Activated T-helper 9 cell treated with anti-CD3 and anti-CD28 coated beads, Interleukin-2, amount 50 U/mL, for 16 hours (primary cell): ENCODE measurements at regions not wholly inside any gene's neighbourhood (a gene's known extent, or its start where the extent isn't known, plus 50 kb on each side); places are given as distances from the start of the nearest gene placed in this dataset.
"Not testable (repeated sequence)": the region's sequence is repeated elsewhere in the genome, so short reads cannot be mapped to it uniquely, and the experiment has no call there.

ENCODE experiments used
- DNase-seq: peaks from one replicate; pipeline ENCODE4 v3.0.0-alpha.2; 2020; ENCODE audit warnings: low read depth

DNA sequence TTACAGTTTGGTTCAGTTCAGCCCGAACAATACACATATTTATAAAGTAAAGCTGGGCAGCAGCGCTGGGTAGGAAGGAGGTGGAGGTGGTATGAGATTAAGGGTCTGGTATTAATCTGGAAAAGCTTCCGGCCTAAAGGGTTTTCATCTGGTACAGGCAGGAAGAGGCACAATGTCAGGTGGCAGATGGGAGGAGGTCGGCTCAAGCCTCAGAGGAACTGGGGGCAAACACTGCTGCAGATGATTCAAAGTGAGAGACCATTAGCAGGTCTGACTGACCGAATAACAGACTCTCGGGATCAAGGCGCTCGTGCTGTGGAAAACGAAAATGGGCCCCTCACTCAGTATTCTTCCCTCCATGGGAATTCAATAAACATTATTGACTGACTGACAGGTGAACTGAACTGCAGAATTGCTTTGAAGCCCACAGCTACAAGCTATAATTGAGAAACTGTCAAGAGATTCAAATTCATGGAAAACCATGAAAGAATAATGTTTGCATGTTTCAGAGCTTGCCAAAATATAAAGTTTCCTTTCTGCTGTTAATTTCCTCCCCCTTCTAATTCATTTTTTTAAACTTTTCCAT, 75.3 kb downstream of the TMEM167A start:
- no peak for DNase-seq

DNA sequence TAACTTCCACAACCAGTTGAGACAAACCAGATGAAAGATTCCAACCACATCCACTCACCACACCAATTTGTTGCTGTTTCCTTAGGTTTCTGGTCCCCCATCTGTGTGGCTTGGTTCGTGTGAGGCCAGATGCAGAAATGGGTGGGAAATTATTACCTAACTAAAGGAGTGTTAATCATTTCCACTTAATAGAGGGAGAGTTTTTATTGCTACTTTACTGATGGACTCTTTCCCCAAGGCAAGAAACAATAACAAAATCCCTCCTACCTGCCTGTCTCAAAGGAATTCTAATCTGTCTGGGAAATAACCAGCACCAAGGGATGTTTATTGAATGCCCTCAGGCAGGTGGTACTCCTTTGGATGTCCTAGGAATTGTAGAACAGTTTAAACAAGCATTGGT, 76.3 kb downstream of the TMEM167A start:
- no peak for DNase-seq

DNA sequence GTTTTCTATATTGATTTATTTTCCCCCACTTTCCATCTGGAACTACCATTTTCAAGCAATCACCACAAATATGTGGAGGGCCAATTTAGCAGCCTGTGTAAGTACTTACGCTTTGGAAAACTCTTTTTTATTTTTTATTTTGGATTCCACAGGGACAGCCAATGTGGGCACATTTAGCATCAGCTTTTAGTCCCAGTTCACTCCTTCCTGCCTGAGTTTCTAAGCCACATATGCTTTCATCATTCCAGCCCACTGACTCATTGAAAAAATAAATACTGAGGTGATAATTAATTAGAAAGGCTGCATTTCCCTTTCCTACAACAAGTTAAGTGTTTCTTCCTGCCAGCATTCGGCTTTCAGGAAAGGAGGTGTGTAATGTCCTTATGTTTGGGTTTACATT, 76.8 kb downstream of the TMEM167A start:
- no peak for DNase-seq

DNA sequence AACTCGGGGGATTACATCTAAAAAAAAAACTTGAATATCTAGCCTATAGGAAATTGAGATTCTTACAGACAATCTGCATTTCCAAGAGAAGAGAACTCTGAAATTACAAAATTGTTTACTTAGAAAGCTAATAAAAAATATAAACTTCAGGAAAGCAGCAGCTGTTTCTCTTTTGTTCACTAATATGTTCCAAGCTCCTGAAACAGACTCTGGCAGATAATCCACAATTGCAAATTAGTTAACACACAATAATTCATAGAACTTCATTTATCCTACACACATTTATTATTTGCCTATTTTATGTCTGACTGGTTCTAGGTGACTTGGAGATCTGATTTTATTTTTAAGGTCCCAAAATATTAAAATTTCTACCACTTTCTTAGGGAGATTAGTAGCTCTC, 83.8 kb downstream of the TMEM167A start:
- DNase-seq = no peak

DNA sequence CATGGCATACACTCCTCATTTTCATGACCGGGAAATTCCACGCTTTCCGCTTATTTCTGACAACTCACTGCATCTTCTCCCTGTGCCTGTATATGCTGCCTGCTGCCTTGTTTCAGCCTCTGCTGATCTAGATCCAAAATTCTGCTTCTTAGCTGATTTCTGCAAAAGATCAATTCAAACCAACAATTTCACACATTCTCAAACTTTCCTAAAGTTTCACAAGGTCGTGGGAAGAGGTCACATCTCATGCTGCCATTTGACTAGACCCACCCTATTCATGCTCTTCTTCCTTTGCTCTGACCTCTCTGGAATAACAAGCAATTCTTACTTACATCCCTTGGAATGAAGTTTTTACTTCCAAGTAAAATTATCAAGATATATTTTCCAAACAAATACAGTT, 84.5 kb downstream of the TMEM167A start:
- no peak for DNase-seq

DNA sequence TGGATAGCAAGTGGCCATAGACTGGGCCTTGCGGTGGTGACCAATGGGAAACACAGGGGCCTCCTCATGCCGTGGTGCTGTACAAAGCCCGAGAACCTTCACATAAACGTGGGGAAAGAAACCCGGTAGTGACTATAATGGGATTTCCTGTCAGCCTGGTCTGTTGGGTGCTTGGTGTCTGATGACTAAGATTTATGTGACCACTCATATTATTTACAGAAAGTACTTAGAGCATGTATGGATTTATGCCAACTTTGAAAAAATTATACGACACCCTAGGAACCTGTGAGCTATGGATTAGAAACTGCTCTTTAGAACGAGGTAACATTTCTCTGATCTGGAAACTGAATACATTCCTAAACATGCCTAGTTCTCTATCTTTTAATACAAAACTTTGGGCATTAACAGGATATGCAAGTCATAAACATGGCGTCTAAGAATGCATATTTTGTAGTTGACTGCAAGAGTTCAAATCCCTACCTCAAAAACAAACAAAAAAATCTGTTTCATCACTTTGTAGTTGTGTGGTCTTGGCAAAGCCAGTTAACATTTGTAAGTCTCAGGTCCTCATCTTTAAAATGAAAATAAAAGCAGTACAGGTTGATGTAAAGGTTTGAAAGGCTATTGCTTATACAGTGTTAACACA, 85.4 kb downstream of the TMEM167A start:
- no peak for DNase-seq

DNA sequence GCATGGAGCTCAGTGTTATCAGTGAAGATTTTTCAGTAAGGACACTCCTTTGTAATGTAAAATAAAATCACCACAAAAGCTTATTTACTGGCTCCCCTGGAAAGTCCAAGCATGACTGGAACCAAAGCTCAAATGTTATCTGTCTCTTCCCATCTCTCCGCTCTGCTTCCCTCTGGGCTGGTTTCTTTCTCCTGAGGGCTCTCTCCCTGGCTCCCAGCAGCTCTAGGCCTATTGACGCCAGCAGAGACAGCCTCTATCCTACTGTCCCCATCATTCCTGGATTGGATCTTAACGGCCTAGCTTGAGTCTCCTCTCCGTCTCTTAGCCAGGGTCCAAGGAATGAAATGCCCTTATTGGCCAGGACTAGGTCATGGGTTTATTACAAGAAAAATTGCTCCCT, 86.1 kb downstream of the TMEM167A start:
- DNase-seq = no peak

DNA sequence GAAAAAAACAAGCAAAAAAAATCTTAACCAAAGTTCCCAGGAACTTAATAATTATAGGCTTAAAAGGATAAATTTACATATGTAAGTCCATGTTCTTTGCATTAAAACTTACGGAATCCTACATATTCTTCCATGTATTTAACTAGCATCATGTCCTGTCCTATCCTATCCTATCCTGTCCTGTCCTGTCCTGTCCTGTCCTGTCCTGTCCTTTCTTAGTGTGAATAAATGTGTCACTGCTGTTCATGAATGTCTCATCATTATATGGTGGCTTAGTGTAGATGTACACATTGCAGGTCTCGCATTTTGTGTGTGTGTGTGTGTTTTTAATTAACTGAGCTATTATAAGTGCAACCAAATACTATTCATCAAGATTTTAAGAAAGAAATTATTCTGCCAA, 90.0 kb downstream of the TMEM167A start:
- DNase-seq = no peak

DNA sequence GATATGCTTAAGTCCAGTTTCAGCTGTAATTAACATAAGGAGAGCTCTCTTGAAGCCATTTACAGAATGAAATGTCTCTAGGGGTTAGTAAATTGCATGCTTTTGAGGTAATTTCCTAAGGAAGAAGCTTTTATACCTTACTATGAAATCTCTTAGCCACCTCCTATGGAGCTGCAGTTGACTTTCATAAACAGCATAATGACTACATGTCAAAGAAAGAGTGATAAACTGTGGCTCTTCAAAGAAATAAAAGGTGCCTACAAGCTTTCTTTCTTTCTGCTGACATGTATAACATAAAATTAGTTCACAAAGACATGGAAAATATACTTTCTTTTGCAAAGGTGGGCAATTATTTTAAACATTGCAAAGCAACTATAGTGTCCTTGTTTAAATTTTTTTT, 90.8 kb downstream of the TMEM167A start:
- no peak for DNase-seq

DNA sequence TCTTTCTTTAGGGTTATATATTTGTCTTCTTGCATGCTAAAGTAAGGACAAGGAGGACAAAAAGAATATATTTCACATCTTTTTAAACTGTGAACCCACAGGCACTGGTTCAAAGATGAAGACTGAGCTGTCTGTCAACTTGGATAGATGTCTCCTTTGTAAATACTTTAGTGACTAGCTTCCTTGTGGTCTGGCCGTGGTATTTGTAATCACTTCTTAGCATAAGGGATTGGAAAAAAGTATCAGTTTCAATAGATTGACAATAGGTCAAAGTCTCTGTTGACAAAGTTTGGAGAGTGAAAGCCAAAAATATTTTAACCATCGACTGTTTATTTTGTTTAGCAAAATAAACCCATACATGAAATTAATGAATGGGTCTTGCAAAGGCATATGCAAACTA, 91.4 kb downstream of the TMEM167A start:
- no peak for DNase-seq

DNA sequence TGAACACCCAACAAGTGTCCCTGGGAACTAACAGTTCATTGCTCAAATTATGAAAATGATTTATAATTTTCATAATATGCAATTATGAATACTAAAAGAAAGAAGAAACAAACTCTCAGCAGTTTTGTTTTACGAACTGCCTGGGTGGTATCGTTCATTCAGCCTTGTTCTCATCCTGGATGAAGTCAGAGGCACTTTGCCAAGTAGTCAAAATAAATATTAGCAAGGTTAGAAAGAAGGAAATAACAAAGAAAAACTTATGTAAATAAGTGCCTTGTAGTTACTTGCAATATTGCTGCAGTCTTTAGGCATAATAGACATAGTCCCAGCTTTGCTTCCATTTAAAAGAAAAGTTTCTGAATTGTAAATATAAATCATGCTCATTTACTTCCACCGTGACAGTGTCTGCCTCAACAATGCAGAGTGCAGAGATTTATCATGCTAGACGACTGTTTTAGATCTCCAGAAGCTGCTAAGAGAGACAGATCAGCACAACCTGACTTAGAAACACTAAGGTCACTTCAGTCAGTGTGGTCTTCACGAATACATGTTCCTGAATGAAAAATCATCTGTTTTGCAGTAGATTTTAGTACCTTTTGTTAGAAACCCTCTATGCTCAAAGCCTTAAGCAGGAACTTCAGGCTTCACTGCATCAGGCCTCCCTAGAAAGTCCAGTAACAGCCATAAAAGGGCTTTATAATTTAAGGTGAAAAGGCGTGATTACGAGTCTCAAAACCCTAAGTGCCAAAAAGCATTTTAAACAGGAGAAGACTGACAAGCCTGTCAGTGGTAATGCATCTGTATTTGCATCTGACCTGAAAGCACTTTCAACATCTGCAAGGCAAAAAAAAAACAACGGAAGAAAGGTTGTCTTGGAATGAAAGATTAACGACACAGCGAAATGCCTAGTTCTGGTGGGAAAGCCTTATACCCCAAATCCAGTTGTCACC, 92.1 kb downstream of the TMEM167A start:
- DNase-seq = no peak

DNA sequence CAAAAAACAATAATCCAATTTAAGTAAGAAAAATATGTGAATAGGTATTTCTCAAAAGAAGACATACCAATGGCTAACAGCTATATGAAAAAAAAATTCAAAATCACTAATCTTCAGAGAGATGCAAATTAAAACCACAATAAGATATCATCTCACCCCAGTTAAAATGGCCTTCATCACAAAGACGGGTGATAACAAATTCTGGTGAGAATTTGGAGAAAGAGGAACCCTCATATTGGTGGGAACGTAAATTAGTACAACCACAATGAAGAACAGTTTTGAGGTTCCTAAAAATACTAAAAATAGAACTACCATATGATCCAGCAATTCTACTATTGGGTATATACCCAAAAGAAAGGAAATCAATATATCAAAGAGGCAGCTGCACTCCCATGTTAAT, 94.3 kb downstream of the TMEM167A start:
- DNase-seq = no peak

DNA sequence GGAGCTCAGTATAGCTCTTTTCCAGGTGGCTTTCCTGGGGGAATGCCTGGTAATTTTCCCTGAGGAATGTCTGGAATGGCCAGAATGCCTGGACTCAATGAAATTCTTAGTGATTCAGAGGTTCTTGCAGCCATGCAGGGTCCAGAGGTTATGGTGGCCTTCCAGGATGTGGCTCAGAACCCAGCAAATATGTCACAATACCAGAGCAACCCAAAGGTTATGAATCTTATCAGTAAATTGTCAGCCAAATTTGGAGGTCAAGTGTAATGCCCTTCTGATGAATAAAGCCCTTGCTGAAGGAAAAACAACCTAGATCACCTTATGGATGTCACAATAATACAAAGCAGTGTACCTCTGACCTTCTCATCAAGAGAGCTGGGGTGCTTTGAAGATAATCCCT, 100.3 kb downstream of the TMEM167A start:
- DNase-seq = not testable (repeated sequence)

DNA sequence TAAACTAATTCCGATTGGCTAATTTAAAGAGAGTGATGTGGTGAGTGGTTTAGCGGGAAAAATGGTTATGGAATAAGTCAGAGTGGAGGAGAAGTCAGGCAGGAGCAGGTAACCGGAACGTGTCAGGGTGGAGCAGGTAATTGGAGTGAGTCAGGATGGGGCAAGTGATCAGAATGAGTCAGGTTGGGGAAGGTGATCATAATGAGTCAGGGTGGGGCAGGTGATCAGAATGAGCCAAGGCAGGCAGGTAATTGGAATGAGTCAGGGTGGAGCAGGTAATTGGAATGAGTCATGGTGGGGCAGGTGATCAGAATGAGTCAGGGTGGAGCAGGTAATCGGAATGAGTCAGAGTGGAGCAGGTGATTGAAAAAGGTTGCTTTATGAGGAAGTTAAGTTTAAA, 101.4 kb downstream of the TMEM167A start:
- no peak for DNase-seq

DNA sequence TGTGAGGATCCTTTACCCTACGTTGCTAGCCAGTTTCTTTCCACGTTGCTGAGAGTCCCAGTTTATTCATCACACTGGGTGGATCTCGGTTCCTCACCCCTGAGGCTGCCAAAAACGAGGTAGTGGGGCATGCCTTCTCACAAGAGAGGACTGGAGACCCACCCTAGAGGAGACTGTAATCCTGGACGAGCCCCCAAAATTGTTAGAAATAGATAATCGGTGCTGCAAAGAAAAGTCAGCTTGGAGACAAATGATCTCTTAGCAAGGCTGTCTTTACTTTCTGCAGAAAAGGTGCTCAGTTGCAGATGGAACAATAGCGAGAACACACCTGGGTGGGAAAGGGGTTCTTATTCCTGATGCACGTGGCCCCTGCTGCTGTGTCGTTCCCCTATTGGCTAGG, 101.8 kb downstream of the TMEM167A start:
- DNase-seq = no peak

DNA sequence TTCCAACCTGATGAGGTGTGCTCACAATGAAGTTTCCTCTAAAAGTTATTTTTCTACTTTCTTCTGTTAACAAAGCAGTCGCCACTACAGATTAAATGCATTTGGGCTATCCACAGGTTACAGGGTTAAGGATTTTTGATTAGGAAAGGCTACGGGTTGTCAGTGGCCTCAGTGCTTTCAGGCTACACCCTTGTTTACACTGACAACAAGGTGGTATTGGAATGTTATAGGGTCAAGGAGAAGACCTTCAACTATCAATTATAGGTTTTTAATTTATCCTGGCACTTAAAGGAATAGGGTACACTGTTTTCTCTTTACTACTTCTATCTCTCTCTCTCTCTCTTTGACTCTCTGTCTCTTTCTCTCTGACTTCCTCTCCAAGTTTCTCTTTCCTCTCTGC, 102.8 kb downstream of the TMEM167A start:
- not testable (repeated sequence) for DNase-seq

DNA sequence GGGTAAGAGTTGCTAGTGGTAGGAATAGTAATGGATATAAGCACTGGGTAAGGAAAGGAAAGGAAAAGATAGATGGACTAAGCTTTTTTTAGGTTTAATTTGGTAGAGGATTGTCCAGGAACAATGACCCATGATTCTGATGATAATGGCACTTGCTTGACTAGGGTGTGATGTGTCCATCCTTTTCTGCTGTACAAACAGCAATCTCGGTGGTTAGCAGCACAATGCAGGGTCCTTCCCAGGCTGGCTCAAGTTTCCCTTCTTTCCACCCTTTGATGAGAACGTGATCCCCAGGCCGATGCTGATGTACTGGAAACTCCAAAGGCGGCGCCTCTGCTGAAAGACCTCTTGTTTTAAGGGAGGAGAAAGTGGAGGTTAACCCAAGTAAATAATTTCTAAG, 105.3 kb downstream of the TMEM167A start:
- no peak for DNase-seq

DNA sequence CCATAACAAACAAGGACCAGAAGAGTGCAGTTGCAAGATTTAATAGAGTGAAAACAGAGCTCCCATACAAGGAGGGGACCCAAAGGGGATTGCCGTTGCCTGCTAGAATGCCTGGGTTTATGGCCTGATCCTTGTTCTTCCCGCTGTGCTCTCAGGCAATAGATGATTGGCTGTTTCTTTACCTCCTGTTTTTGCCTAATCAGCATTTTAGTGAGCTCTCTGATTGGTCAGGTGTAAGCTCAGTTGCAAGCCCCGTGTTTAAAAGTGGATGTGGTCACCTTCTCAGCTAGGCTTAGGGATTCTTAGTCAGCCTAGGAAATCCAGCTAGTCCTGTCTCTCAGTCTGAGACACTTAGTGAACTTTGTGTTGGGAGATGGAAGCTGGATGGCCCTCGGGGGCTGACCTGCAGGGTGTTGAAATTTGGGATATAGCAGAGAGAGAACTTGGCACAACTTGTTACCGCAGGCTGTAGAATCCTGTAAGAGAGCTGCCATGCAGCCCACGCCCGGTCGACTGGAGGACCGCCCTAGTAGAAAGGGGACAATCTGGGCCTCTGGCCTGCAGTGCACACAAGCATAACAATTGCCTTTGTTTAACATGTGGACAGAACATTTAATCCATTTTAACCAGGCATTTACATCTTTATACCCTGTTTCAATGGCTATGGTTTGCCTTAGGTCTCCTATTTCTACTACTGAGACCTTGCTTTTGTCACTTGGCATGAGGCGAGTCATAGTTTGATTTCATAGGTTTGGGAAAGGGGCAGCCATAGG, 106.0 kb downstream of the TMEM167A start:
- not testable (repeated sequence) for DNase-seq

DNA sequence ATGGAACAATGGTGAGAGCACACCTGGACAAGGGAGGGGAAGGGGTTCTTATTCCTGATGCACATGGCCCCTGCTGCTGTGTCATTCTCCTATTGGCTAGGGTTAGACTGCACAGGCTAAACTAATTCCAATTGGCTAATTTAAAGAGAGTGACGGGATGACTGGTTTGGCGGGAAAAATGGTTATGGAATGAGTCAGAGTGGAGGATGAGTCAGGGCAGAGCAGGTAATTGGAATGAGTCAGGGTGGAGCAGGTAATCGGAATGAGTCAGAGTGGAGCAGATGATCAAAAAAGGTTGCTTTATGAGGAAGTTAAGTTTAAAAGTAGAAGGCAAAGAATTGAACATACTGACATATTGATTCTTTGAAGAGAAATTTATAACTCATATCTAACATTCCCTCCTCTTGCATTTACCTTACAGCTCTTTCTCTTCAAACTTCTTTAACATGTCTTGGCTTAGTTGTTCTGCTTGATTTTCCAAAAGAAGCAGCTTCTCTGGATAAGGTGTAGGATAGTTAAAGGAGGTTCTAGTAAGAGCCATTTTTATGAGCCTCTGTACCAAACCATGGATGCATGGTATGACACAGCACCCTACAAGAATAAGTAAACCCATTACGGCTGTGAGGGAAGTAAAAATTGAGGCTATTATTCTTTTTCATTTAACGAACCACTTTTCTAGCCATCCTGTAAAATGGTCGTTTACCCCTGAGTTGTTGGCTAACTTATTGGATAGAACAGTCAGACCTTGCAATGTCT, 107.8 kb downstream of the TMEM167A start:
- peak; percentile 10 for DNase-seq

DNA sequence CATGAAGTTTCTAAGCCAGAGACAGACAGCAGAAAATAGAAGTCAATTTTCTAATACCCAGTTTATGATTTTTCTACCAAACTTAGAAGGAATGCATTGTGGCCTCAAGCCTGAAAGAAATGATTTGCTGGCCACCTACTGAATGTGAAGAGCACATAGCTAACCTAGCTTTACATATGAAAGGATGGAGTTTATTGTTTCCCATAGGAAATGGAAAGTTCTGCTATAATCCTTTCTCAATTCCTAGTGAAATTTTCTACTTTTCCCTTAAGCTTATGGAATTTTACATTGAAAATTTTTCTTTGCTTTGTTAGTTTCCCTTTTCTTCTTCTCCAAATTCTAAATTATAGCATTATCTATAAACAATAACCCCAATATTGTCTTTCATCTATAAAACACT, 110.1 kb downstream of the TMEM167A start:
- no peak for DNase-seq

DNA sequence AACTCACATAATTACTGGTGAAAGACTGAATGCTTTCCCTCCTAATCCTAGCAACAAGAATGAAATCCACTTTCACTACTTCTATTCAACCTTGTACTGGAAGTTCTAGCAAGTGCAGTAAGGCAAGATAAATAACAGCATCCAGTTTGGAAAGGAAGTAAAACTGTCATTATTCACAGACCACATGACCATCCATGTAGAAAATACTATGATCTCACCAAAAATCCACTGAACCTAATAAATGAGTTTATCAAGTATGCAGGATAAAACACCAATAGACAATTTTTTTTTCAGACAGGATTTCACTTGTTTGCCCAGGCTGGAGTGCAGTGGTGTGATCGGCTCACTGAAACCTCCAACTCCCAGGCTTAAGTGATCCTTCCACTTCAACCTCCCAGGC, 117.7 kb downstream of the TMEM167A start:
- no peak for DNase-seq

DNA sequence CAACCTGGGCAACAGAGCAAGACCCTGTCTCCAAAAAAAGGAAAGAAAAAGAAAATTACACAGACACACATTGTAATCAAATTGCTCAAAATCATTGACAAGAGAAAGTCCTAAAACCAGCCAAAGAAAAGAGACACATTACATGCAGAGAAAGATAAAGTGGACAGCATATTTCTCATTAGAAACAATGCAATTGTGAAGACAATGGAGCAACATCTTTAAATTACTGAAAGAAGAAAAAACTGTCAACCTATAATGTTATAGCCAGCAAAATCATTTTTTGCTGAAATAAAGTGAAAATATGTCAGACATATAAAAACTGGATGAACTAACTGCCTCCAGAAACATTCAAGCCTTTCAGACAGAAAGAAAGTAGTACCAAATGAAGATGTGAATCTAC, 120.6 kb downstream of the TMEM167A start:
- no peak for DNase-seq
